ENCODE measurements at regions not wholly inside any gene's neighbourhood (a gene's known extent, or its start where the extent isn't known, plus 50 kb on each side); places are given as distances from the start of the nearest gene placed in this dataset.

DNA sequence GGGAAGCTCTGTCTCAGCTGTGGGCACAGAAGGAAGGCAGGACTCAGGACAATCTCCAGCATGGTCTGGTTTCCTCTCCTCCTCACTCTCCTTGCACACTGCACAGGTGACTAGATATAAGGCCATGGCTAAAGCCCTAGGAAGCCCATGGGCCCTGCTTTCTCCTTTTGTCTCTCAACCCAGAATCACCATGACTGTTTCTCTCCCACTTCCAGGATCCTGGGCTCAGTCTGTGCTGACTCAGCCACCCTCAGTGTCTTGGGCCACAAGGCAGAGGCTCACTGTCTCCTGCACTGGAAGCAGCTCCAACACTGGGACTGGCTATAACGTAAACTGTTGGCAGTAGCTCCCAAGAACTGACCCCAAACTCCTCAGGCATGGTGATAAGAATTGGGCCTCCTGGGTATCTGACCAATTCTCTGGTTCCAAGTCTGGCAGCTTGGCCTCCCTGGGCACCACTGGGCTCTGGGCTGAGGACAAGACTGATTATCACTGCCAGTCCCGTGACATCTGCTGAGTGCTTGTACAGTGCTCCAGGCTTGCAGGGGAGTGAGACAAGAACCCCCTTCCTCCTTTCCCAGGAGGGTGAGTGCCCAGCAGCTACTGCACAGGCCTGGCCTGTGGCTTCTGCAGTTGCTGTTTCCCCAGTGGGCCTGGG lies 104.0 kb upstream of the TOP3B start:
- 77 to 88% methylated on average over 2 of the region's 2 CpGs for WGBS, 2 donors
- intact Hi-C loops (cut with DNase I) = no loop called here

DNA sequence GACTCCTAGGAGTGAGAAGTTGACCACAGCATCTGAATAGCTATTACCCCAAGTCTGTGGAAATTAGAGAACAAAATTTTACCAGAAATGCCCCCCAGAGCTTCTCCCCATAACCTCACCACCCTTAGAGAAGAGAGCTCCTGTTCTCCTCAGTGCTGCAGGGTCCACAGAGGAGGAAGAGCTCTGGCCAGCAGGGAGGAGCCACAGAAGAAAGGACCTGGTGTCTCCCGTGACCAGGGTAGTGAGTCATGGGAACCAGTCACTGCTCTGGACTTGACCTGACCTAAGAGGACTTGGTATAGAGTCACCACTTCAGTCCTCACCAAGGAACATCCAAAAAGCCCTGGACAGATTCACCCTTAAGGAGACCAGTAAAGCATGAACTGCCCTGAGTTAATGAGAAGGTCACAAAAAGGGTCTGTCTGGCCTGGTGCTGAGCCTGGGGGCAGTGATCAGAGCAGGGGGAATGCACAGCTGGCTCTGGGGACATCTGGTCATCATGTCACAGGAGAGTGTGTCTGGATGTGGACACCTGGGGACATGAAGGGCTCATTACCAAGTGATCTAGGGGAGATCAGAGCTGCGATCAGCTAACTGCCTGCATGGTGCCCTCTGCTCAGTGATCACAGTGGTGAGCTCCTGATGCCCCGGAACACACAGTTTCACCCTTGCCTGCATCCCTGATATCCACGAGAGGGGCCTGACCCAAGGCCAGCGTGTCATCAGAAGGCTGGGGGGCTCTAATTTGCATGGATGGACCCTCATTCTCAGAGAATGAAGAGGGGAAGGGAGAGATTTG lies 103.3 kb upstream of the TOP3B start:
- 63 to 75% methylated on average over 5 of the region's 5 CpGs for WGBS, 2 donors
- no peak for DNase-seq
- Histone ChIP-seq H3K27me3 (peaks cover 0 to 13% (median 0%) of the 10 kb centered on the region in 3 donors), H3K4me1 (no peaks in the 10 kb centered on the region), H3K9me3 (no peaks in the 10 kb centered on the region), H3K4me3 (no peak overlapping the region), H3K36me3 (no peaks in the 10 kb centered on the region), H3K27ac (no peak overlapping the region)
- TF ChIP-seq EP300 (IDR thresholded peaks at IDR 0.05) (no peak), POLR2A (IDR thresholded peaks at IDR 0.05) (no peak), POLR2AphosphoS5 (IDR thresholded peaks at IDR 0.05) (no peak)
- TF ChIP-seq, protein P1, sequence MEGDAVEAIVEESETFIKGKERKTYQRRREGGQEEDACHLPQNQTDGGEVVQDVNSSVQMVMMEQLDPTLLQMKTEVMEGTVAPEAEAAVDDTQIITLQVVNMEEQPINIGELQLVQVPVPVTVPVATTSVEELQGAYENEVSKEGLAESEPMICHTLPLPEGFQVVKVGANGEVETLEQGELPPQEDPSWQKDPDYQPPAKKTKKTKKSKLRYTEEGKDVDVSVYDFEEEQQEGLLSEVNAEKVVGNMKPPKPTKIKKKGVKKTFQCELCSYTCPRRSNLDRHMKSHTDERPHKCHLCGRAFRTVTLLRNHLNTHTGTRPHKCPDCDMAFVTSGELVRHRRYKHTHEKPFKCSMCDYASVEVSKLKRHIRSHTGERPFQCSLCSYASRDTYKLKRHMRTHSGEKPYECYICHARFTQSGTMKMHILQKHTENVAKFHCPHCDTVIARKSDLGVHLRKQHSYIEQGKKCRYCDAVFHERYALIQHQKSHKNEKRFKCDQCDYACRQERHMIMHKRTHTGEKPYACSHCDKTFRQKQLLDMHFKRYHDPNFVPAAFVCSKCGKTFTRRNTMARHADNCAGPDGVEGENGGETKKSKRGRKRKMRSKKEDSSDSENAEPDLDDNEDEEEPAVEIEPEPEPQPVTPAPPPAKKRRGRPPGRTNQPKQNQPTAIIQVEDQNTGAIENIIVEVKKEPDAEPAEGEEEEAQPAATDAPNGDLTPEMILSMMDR (IDR thresholded peaks at IDR 0.05) = no peak
- intact Hi-C loops (cut with DNase I) = no loop called here

More for the DNA sequence above, 104.0 kb upstream of the TOP3B start:
- H3K27ac ChIP-seq = no peak overlapping the region
- H3K4me1 ChIP-seq = no peaks in the 10 kb centered on the region
- TF ChIP-seq EP300 (IDR thresholded peaks at IDR 0.05) (no peak), POLR2A (IDR thresholded peaks at IDR 0.05) (no peak), POLR2AphosphoS5 (IDR thresholded peaks at IDR 0.05) (no peak)
- TF ChIP-seq, protein P1 (IDR thresholded peaks at IDR 0.05) = no peak
- no peaks in the 10 kb centered on the region for H3K9me3 ChIP-seq
- no peak for DNase-seq
- no peaks in the 10 kb centered on the region for H3K36me3 ChIP-seq
- peaks cover 0 to 14% (median 0%) of the 10 kb centered on the region in 3 donors for H3K27me3 ChIP-seq
- H3K4me3 ChIP-seq = no peak overlapping the region

DNA sequence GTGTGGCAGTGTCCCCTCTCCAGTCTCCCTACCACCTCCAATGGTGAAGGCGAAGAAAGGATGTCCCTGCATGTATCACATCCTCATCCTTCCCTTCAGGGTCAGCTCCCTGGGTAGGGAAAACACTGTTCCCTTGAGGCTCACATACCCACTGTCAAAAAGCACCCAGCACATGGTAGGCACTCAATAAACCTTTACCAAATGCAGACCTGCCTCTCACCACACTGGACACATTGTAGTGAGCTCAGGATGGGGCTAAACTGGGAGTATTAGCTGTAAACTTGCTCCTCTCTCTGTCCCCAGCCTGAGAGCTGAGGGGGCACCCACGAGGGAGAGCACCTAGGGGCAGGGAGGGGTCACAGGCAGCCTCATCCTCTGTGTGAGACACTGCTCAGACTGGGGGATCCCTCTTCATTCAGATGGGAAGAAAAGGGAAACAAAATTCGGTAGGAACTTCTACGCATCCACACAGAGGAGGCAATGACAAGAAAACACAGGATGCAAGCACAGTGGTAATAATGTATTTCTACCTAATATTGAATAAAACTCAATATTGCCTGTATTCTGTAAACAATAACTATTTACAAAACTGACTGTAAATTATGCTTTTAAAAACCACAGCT lies 101.6 kb upstream of the TOP3B start:
- intact Hi-C loops (cut with DNase I) = no loop called here
- Histone ChIP-seq H3K4me1 (no peaks in the 10 kb centered on the region), H3K4me3 (no peak overlapping the region), H3K27ac (no peak overlapping the region), H3K27me3 (peaks cover 0 to 23% (median 0%) of the 10 kb centered on the region in 3 donors), H3K36me3 (no peaks in the 10 kb centered on the region), H3K9me3 (no peaks in the 10 kb centered on the region)
- 28 to 34% methylated on average over 4 of the region's 4 CpGs for WGBS, 2 donors
- DNase-seq = no peak
- TF ChIP-seq, protein P1 (IDR thresholded peaks at IDR 0.05) = no peak
- TF ChIP-seq POLR2A (IDR thresholded peaks at IDR 0.05) (no peak), POLR2AphosphoS5 (IDR thresholded peaks at IDR 0.05) (no peak), EP300 (IDR thresholded peaks at IDR 0.05) (no peak)

DNA sequence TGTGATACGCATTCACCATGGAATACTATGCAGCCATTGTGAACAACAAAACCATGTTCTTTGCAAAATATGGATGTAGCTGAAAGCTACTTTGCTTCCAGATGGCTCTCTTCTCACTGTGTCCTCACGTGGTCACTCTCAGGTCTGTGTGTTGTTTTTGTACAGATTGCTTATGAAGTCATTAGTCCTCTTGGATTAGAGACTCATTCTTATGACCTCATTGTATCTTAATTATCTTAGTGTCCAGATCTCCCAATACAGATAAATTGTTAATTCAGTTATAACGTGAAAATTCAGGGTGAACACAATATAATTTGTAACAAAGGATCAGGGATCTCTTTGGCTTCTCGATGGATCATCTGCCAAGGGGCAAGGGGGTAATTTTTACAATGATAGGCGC lies 100.4 kb upstream of the TOP3B start:
- WGBS, 2 donors = 49 to 64% methylated on average over 5 of the region's 5 CpGs
- H3K36me3 ChIP-seq = no peaks in the 10 kb centered on the region
- intact Hi-C loops (cut with DNase I) = no loop called here

More for the DNA sequence above, 100.4 kb upstream of the TOP3B start:
- peaks cover 0 to 23% (median 0%) of the 10 kb centered on the region in 3 donors for H3K27me3 ChIP-seq
- no peak overlapping the region for H3K27ac ChIP-seq
- DNase-seq = no peak
- H3K4me3 ChIP-seq = no peak overlapping the region
- TF ChIP-seq, protein P1 (IDR thresholded peaks at IDR 0.05) = no peak
- TF ChIP-seq POLR2AphosphoS5 (IDR thresholded peaks at IDR 0.05) (no peak), POLR2A (IDR thresholded peaks at IDR 0.05) (no peak), EP300 (IDR thresholded peaks at IDR 0.05) (no peak)
- H3K4me1 ChIP-seq = no peaks in the 10 kb centered on the region
- no peaks in the 10 kb centered on the region for H3K9me3 ChIP-seq

Data from sigmoid colon (tissue), 6 donors.